HT1080 (cell line): ENCODE measurements at regions not wholly inside any gene's neighbourhood (a gene's known extent, or its start where the extent isn't known, plus 50 kb on each side); places are given as distances from the start of the nearest gene placed in this dataset.

Source experiments
- DNase-seq: peaks from one replicate; pipeline ENCODE4 v3.0.0-alpha.2; 2015; ENCODE audit warnings: low read depth

DNA sequence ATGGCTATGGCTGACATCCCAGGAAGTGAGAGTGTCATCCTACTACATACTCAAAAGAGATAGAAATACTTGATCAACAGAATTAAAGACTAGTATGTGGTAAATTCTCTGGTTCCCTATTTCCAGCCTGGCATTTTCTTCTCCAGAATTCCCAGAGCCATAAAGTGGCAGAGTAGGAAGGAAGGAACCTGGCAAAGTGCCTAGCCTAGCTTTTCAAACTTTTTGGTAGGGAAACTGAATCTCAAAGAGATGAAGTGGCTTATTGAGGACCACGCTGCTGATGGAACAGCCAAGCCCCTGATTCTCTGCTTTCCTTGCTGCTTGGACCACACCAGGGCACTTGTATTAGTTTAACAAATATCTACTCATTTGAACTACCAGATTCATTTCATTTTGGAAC, 312.4 kb upstream of the RORA start:
- DNase-seq: no peak

DNA sequence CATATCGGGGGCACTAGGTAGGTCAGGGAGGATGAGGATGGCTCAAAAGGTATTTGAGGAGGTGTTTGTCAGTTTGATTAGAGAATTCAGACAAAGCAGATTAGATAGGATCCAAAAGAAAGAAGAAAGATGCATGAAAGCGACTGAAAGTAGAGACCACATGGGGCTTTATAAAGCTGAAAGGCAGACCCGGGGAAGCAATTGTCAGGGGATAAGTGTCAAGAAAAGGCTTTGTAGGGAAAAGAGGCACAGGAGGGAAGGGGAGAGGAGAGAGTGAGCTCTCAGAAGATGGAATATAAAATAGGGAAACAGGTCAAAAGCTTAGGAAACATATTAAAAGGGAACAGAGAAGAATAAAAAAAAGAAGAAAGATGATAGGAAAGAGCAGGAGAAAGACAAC, 308.2 kb upstream of the RORA start:
- DNase-seq: no peak

- DNase-seq: no peak
Measured at GRCh38 chr15:61534986-61535385, 305.9 kb upstream of the RORA start.

GRCh38 chr15:61530769-61531168, 301.7 kb upstream of the RORA start:
- DNase-seq: peak; percentile 47

- DNase-seq: no peak
Measured at GRCh38 chr15:61528581-61528910, 299.4 kb upstream of the RORA start.

GRCh38 chr15:61527836-61528580, 298.9 kb upstream of the RORA start:
- DNase-seq: no peak

GRCh38 chr15:61524545-61524944, 295.4 kb upstream of the RORA start:
- no peak for DNase-seq

DNA sequence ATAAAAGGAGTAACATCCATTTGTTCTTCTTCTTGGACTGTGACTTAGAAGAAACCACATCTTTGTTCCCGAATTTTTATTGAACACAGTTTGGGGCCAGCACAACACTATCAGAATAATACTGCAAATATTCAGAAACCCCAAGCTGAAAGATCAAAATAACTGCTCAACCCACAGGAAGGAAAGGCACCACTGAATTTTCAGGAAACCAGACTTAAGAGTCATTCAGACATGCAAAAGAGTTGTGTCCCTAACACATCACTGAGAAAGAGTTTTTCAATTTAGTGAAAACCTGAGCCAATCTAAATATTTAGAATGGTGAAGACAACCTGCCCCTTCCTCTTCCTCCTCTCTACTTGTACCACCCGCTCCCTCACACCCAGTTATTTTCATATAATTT, 295.0 kb upstream of the RORA start:
- DNase-seq: no peak

GRCh38 chr15:61522411-61522810, 293.3 kb upstream of the RORA start:
- DNase-seq: no peak

GRCh38 chr15:61521953-61522352, 292.9 kb upstream of the RORA start:
- no peak for DNase-seq

- DNase-seq: no peak
Measured at GRCh38 chr15:61519296-61519695, 290.2 kb upstream of the RORA start.

DNA sequence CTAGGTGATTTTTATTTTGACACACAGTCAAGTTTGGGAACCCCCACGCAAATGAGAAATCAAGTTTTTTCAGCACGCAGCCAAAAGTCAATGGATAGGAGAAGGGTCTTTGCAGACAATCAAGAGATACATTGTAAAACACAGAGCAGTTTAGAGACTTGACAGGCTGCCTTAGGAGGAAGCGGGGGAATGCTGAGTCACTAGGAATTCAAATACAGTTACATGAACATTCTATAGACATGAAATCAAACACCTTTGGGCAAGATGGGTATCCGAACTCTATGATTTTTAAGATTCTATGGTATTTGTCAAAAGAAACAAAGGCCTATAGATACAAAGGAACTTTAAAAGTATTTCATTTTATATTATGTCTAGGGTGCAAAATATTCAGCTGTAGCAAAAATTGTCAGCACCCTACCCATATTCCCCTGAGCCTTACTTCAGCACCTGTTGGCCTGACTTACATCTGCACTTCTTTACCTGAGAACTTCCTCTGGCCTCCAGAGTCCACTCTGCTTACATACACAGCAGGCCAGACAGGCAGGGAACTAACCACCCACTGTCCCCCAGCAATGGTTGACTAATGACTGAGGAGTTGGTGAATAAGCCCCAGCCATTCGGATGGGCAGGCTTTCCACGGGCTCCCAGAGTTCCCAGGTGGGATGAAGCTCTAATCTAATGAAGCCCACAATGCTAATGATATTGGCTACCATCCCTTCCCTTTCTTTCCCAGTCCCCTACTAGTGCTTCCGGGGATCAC, 289.3 kb upstream of the RORA start:
- peak; percentile 57 for DNase-seq

GRCh38 chr15:61517776-61518175, 288.7 kb upstream of the RORA start:
- peak; percentile 18 for DNase-seq

DNA sequence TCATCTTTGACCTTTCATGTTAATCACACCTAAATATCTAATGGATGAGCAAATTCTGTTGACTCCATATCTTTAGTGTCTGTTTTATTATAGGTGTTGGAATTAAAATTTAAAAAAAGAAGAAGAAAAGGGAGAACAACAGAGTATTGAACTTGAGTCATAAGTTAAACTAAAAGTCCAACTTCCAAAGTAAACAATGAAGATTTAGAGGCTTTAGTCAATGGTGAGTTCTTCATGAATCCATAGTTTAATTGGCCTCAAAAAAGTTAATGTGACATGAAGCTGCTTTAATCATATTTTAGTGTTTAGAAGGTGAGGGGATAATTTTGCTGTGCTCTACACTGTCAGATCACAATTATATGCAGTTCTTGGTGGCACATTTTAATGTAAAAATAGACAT, 288.2 kb upstream of the RORA start:
- DNase-seq: no peak

DNA sequence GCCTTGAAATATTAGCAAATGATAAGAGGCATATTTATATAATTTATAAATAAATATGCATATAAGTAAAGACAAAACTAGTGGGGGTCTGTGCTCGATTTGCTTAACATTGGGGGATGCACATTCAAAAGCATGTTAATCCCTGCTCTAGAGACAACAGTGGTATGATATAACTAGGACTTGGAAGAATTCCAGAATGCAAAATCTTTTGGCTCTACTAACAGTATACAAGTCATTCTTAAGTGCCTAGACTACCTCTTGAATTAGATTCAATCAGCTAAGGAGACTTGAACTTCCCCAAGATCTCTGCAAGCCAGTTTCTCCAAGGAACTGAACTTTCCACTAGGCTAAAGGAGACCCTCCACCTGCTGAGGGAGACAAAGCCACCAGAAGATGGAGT, 282.7 kb upstream of the RORA start:
- DNase-seq: no peak

DNA sequence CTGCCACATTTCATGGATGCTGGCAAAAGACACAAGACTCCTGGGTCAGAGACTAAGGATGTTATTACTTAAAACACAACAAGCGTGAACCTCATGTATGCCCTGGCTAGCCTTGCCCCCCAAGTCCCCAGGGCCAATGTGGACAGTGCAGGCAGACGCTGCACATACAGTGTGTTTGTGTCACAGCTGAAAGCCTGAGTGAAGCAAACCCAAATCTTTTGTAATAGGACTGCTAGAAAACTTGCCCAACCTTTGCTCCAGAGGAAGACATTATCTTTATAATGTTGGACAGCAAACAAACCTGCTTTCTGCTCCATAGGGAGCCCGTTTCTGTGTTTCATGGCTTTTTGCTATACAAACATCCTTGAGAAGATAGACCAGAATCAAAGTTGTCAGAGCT, 282.0 kb upstream of the RORA start:
- no peak for DNase-seq

DNA sequence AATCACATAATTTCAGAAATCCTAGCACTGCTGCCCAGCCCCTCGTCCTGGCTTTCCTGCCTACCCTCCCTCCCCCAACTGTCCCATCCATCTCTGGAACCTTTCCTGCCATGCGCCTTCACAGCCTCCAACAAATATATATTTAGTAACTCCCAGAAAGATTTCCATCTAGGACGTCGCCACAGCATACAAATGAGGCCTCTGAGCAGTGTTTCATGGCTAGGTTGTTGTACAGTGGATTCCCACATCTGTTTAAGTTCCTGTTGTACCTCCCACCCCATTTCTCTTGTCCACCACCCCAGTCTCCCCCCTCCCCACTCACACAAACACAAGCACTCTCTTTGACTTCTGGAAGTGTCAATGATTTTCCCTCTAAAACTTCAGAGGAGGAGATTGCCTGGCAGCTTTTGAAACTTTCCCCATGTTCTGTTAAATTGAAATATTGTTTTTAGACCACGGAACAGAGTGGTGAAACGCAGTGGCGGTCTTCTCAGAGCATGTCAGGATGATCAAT, 280.3 kb upstream of the RORA start:
- DNase-seq: no peak

- DNase-seq: no peak
Measured at GRCh38 chr15:61503383-61503969, 274.4 kb upstream of the RORA start.

DNA sequence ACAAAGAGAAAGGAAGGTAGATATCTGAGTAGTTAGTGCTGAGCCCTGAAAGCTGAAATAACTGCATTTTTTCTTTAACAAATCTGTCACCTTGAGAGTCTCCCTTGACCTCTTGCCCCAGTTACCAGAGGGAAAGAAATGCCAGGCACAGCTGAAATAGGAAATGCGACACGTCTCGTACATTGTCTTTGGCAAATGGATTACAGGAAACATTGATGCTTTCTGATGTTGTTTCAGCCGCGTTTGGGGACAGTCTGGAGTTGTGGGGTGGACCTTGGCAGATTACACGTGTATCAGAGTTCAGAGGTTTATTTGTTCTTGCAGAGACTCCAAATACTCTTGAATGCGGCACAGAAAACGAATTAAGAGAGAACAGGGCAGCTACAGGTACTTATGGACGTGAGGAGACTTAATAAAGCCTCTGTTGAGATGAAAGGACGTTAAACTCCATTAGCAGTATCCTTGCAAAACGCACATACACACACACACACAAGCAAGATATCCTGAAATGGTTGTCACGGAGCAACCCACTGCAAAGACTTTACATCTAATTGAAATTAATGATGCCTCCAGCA, 272.8 kb upstream of the RORA start:
- DNase-seq: no peak

DNA sequence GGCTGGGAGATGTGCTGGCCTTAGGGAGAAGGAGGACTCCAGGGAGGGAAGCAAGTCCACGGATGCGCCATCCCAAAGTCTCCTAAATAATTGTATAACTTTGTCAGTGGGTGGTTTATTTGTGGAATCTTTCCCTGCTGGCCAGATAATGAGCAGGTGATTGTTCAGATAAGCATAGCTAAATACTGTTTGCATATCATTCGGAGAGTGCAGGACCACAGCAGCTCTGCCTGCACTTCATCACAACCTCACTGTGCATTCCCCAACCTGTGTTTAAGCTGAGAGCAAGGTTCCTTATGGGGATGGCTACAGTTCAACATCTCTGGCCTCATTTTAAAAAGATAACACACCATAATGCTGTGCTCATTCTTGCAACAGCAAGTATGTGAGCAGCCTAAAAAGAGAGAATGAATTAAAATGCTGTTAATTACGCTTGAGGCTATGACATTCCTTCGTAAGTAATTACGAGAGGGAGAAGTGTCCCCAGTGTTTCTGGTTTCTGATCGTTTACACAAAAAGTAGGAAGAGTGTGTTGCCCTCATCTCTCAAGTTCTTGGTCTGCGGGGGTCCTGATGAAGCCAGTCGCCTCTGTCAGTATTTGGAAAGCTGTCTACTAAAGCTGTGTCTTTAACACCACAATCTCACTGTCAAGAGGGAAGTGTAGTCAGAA, 272.0 kb upstream of the RORA start:
- DNase-seq: no peak

GRCh38 chr15:61500523-61500922, 271.4 kb upstream of the RORA start:
- no peak for DNase-seq

DNA sequence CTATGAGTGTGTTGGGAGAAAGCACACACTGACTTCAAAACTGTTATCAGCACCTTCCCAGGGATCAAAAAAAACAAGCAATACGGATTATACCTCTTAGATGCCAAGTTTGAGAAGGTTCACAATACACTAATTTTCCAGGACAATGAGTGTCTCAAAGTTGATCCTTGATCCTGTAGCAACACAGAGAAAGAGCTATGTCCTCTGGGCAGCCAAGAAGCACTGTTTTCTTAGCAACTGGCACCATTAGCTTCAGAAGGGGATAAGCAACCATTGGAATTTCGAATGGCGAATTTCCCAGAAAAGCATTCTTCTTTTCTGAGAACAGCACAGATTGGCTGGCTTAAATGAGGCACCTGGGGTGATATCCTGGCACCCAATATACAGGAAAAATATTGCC, 270.3 kb upstream of the RORA start:
- no peak for DNase-seq
